ENCODE measurements at regions not wholly inside any gene's neighbourhood (a gene's known extent, or its start where the extent isn't known, plus 50 kb on each side); places are given as distances from the start of the nearest gene placed in this dataset.

GRCh38 chr3:176692199-176692965 lies 504.9 kb downstream of the TBL1XR1 start:
- 36% methylated on average over 8 of the region's 8 CpGs for WGBS (ENCODE audit: low lambda C conversion rate)
- POLR2A ChIA-PET: no interaction called here
- Histone ChIP-seq H3K9me3 (no peaks in the 10 kb centered on the region), H3K4me3 (ENCODE audit: low read depth in 2 of 2, low read length in 1 of 2) (no peak overlapping the region), H3K4me2 (no peak overlapping the region), H3K9me2 (no peaks in the 10 kb centered on the region), H3K27me3 (ENCODE audit: insufficient read depth) (no peaks in the 10 kb centered on the region), H3K36me3 (replicated peaks in 1 of 2; ENCODE audit: control insufficient read depth in 1 of 2, insufficient read depth in 2 of 2, low read length in 1 of 2) (no peaks in the 10 kb centered on the region), H3K79me2 (ENCODE audit: insufficient read depth) (no peaks in the 10 kb centered on the region), H3F3A (replicated peaks; ENCODE audit: insufficient read depth) (no peaks in the 10 kb centered on the region), H3K9ac (no peak overlapping the region), H3K4me1 (ENCODE audit: control insufficient read depth in 1 of 2, insufficient read depth in 2 of 2, low read depth in 1 of 2, low read length in 1 of 2) (no peaks in the 10 kb centered on the region), H4K20me1 (ENCODE audit: insufficient read depth) (no peaks in the 10 kb centered on the region), H3K27ac (ENCODE audit: low read depth in 2 of 2, low read length in 1 of 2) (no peak overlapping the region), H2AFZ (ENCODE audit: low read depth) (no peak overlapping the region)
- CTCF ChIA-PET: interaction anchor here (1.2 kb wide), 1 partner anchor 27 kb away, joined by 4 read pairs; no protein-coding TSS in a partner anchor
- TF ChIP-seq YY1 (IDR thresholded peaks at IDR 0.05; ENCODE audit: low read depth): no peak
- no peak for TF ChIP-seq CTCF (IDR thresholded peaks at IDR 0.05)
- no peak for TF ChIP-seq EZH2phosphoT487 (IDR thresholded peaks at IDR 0.05; ENCODE audit: borderline replicate concordance, low read depth)
- TF ChIP-seq EP300 (IDR thresholded peaks at IDR 0.05; ENCODE audit: borderline replicate concordance in 1 of 2, low read depth in 1 of 2, low read length in 1 of 2): no peak
- no peak for DNase-seq

GRCh38 chr3:176690083-176690869 lies 507.0 kb downstream of the TBL1XR1 start:
- WGBS (ENCODE audit: low lambda C conversion rate): 34% methylated on average over 7 of the region's 7 CpGs
- CTCF ChIA-PET: no interaction called here
- no peaks in the 10 kb centered on the region for H4K20me1 ChIP-seq (ENCODE audit: insufficient read depth)
- H3F3A ChIP-seq (replicated peaks; ENCODE audit: insufficient read depth): no peaks in the 10 kb centered on the region
- H2AFZ ChIP-seq (ENCODE audit: low read depth): no peak overlapping the region
- H3K36me3 ChIP-seq (replicated peaks in 1 of 2; ENCODE audit: control insufficient read depth in 1 of 2, insufficient read depth in 2 of 2, low read length in 1 of 2): no peaks in the 10 kb centered on the region
- H3K27me3 ChIP-seq (ENCODE audit: insufficient read depth): no peaks in the 10 kb centered on the region
- H3K27ac ChIP-seq (ENCODE audit: low read depth in 2 of 2, low read length in 1 of 2): no peak overlapping the region
- no peak for DNase-seq
- no peaks in the 10 kb centered on the region for H3K79me2 ChIP-seq (ENCODE audit: insufficient read depth)
- no peaks in the 10 kb centered on the region for H3K4me1 ChIP-seq (ENCODE audit: control insufficient read depth in 1 of 2, insufficient read depth in 2 of 2, low read depth in 1 of 2, low read length in 1 of 2)
- TF ChIP-seq MXI1 (IDR thresholded peaks at IDR 0.05; ENCODE audit: low read depth, low read length) (no peak), CTCF (IDR thresholded peaks at IDR 0.05) (no peak)
- H3K4me2 ChIP-seq: no peak overlapping the region
- H3K9me3 ChIP-seq: no peaks in the 10 kb centered on the region
- no peak overlapping the region for H3K4me3 ChIP-seq (ENCODE audit: low read depth in 2 of 2, low read length in 1 of 2)
- H3K9me2 ChIP-seq: no peaks in the 10 kb centered on the region
- POLR2A ChIA-PET: no interaction called here
- H3K9ac ChIP-seq: no peak overlapping the region

Data from SK-N-SH (cell line).